Endothelial cell of umbilical vein (primary cell): ENCODE measurements at regions not wholly inside any gene's neighbourhood (a gene's known extent, or its start where the extent isn't known, plus 50 kb on each side); places are given as distances from the start of the nearest gene placed in this dataset.

ENCODE experiments used
- POLR2A ChIP-seq: IDR thresholded peaks from 2 replicates; pipeline ENCODE4 v1.6.1; 2012; ENCODE audit warnings: low read depth, mild to moderate bottlenecking, control low read depth, low read length
- POLR2AphosphoS5 ChIP-seq: IDR thresholded peaks from 2 replicates; pipeline ENCODE4 v1.6.1; 2012; ENCODE audit warnings: low read depth, mild to moderate bottlenecking, control low read depth, low read length, moderate library complexity; ENCODE audit not compliant: insufficient read depth
- TF ChIP-seq, protein P1 (sequence below), 2 donors: IDR thresholded peaks; 1 replicate in 1 of 2; 2 replicates in 1 of 2; pipeline ENCODE4 v1.5.1; 2011; ENCODE audit warnings: low read length in 2 of 2, mild to moderate bottlenecking in 2 of 2, moderate library complexity in 2 of 2, control low read depth in 1 of 2, inconsistent platforms in 1 of 2, low read depth in 1 of 2; ENCODE audit not compliant: insufficient read depth in 1 of 2; ENCODE audit errors: extremely low read depth in 1 of 2

DNA sequence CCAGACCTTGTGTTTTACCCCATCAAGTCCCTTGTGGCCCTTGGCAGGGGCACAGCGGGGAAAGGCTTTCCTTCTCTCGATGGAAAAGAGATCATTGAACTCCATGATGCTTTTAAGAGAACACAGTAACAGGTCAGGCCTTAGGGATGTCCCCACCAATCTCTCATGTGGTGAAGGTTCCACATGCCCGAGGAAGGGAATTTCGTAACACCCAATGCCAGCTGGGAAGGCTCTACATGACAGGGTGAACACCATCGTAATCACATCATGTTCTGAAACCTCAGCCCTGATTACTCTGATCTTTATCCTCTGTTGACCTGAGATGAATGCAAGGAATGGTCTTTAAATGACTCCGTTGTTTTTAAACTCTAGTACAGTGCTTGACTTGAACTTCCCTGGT is 105.5 kb upstream of the SPAG17 start:
- TF ChIP-seq, protein P1, sequence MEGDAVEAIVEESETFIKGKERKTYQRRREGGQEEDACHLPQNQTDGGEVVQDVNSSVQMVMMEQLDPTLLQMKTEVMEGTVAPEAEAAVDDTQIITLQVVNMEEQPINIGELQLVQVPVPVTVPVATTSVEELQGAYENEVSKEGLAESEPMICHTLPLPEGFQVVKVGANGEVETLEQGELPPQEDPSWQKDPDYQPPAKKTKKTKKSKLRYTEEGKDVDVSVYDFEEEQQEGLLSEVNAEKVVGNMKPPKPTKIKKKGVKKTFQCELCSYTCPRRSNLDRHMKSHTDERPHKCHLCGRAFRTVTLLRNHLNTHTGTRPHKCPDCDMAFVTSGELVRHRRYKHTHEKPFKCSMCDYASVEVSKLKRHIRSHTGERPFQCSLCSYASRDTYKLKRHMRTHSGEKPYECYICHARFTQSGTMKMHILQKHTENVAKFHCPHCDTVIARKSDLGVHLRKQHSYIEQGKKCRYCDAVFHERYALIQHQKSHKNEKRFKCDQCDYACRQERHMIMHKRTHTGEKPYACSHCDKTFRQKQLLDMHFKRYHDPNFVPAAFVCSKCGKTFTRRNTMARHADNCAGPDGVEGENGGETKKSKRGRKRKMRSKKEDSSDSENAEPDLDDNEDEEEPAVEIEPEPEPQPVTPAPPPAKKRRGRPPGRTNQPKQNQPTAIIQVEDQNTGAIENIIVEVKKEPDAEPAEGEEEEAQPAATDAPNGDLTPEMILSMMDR (IDR thresholded peaks at IDR 0.05; ENCODE audit: extremely low read depth in 1 of 2, insufficient read depth in 1 of 2, low read depth in 1 of 2, low read length in 2 of 2) = no peak
- no peak for TF ChIP-seq POLR2A
- TF ChIP-seq POLR2AphosphoS5 = no peak
